Peyer's patch (tissue), 4 donors: ENCODE measurements at regions not wholly inside any gene's neighbourhood (a gene's known extent, or its start where the extent isn't known, plus 50 kb on each side); places are given as distances from the start of the nearest gene placed in this dataset.

Experiments
- DNase-seq, 3 donors: peaks; one replicate each; pipeline ENCODE4 v3.0.0-alpha.2; 2017 to 2019
- H3K27ac ChIP-seq, 4 donors: fragments of 200-600 bp; sonication (generic); one replicate each; pipeline ENCODE4 v1.5.1; 2016 to 2019
- H3K27me3 ChIP-seq, 2 donors: fragments of 200-600 bp; sonication (generic); one replicate each; pipeline ENCODE4 v1.5.1; 2019
- H3K36me3 ChIP-seq, 3 donors: fragments of 200-600 bp; sonication (generic); one replicate each; pipeline ENCODE4 v1.5.1; 2016 to 2019
- H3K4me1 ChIP-seq, 4 donors: fragments of 200-600 bp; sonication (generic); one replicate each; pipeline ENCODE4 v1.5.1; 2016 to 2019
- H3K4me3 ChIP-seq, 4 donors: fragments of 200-600 bp; sonication (generic); 1 replicate in 3 of 4; 2 replicates in 1 of 4; pipeline ENCODE4 v1.5.1; 2016 to 2019; ENCODE audit warnings: mild to moderate bottlenecking in 1 of 4
- H3K9me3 ChIP-seq, 4 donors: fragments of 200-600 bp; sonication (generic); one replicate each; pipeline ENCODE4 v1.5.1; 2016 to 2019; ENCODE audit warnings: mild to moderate bottlenecking in 1 of 4
- POLR2A ChIP-seq, 2 donors: fragments of 450-650 bp; IDR thresholded peaks; one replicate each; pipeline ENCODE4 v1.5.1; 2017; ENCODE audit warnings: antibody characterized with exemption in 2 of 2, mild to moderate bottlenecking in 2 of 2, moderate library complexity in 2 of 2
- TF ChIP-seq, protein P1 (sequence below), 6 experiments: fragments of 450-650 bp in 4 of 6; fragments of 200-600 bp in 2 of 6; sonication (generic) in 1 of 6; IDR thresholded peaks; one replicate each; pipeline ENCODE4 v1.5.1; 2017 to 2019; ENCODE audit warnings: antibody characterized with exemption in 6 of 6, mild to moderate bottlenecking in 3 of 6, moderate library complexity in 1 of 6

DNA sequence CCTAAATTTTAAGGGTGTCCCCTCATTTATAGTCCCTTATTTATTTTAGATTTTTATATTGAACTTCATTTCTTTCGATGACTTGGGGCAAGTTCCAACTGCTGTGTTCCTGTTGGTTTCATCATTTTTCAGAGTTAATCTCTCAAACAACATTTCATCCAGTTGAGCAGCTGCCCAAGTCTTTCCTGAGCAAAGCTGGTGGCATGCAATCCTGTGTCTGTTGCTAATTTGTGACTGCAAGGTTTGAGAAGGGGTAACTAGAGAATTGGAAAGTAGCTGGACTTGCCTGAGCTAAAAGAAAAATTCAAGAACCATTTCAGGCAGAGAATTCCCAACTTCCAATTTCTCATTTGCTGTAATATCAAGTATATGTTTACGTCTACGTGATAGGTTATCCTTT is 881.5 kb upstream of the SLC35B3 start:
- Histone ChIP-seq H3K9me3 (no peaks in the 10 kb centered on the region), H3K36me3 (no peaks in the 10 kb centered on the region)
- no peak for TF ChIP-seq POLR2A (IDR thresholded peaks at IDR 0.05)
- TF ChIP-seq, protein P1, sequence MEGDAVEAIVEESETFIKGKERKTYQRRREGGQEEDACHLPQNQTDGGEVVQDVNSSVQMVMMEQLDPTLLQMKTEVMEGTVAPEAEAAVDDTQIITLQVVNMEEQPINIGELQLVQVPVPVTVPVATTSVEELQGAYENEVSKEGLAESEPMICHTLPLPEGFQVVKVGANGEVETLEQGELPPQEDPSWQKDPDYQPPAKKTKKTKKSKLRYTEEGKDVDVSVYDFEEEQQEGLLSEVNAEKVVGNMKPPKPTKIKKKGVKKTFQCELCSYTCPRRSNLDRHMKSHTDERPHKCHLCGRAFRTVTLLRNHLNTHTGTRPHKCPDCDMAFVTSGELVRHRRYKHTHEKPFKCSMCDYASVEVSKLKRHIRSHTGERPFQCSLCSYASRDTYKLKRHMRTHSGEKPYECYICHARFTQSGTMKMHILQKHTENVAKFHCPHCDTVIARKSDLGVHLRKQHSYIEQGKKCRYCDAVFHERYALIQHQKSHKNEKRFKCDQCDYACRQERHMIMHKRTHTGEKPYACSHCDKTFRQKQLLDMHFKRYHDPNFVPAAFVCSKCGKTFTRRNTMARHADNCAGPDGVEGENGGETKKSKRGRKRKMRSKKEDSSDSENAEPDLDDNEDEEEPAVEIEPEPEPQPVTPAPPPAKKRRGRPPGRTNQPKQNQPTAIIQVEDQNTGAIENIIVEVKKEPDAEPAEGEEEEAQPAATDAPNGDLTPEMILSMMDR (IDR thresholded peaks at IDR 0.05) = no peak

DNA sequence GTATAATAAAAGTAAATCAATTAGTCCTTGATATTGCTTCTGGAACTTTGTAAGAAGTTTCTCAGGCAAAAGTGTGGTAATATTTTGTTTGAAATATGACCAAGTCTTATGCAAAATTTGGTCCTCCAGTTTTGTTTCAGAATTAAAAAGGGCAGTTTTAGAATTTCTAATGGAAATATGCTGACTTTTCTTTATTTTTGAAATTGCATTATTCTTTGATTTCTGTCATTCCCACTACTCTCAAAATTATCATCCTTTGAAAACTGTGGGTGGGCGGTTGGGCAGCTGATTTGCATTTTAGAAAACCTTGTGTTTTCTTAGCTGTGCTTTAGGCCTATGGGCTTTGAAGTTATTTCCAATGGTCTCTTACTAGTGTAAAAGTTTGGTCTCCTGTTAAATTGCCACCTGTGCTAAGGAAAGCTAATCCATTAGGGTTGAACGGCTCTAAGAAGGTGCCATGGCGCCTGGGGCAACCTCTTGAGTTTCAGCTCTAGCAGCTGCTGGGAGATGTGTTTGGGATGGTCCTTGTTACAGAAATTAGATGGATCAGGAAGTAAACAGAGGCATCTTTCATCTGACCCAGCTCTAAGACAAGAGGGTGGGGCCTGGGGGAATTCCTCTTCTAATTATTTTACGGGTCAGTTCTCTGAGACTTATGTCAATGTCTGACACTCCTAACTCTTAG is 880.8 kb upstream of the SLC35B3 start:
- TF ChIP-seq, protein P1 (IDR thresholded peaks at IDR 0.05) = no peak
- TF ChIP-seq POLR2A (IDR thresholded peaks at IDR 0.05) = no peak
- no peaks in the 10 kb centered on the region for H3K36me3 ChIP-seq
- DNase-seq = no peak
- no peaks in the 10 kb centered on the region for H3K9me3 ChIP-seq
- H3K4me3 ChIP-seq = no peak overlapping the region
- no peaks in the 10 kb centered on the region for H3K27me3 ChIP-seq
- no peaks in the 10 kb centered on the region for H3K4me1 ChIP-seq
- H3K27ac ChIP-seq = no peak overlapping the region

More for the DNA sequence above, 881.5 kb upstream of the SLC35B3 start:
- no peaks in the 10 kb centered on the region for H3K4me1 ChIP-seq
- DNase-seq = no peak
- H3K27ac ChIP-seq = no peak overlapping the region
- H3K27me3 ChIP-seq = no peaks in the 10 kb centered on the region
- H3K4me3 ChIP-seq = no peak overlapping the region

DNA sequence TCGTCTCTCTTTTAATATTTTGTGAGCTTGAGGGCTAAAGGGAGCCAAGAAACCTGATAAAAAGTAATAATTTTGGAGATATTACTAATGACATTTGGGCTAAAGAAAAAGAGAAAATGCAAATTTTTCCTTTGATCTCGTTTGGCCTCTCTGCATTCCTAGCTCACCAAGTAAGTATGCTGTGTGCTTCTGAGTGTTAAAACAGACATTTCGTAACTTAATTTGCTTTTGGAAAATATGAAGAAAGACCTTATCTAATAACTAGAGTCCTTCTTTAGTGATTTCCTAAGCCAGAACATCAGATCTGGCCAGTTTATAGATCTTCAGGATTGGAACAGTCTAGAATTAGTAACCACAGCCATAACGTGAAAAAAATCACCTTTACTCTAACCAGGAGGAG is 872.9 kb upstream of the SLC35B3 start:
- H3K4me1 ChIP-seq = no peaks in the 10 kb centered on the region

DNA sequence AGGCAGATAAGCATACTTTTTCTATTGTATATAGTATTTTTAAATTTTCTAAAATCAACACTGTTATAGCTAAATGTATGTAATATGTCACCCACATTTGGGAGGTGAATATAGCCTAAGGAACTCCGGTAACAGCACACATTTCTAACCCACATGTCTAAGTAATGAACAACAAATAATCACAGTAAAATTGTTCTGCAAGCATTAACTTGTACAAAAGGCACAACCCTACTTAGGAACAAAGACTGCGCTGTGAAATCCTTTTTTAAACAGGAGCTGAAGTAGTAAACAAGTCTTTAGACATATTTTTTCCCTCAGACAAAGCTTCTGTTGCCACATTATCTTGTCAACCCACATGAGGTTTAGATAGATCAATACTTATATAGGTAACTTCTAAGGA is 872.4 kb upstream of the SLC35B3 start:
- no peak for DNase-seq
- no peak overlapping the region for H3K27ac ChIP-seq
- no peak overlapping the region for H3K4me3 ChIP-seq
- H3K4me1 ChIP-seq = no peaks in the 10 kb centered on the region
- no peaks in the 10 kb centered on the region for H3K27me3 ChIP-seq
- no peaks in the 10 kb centered on the region for H3K9me3 ChIP-seq
- H3K36me3 ChIP-seq = no peaks in the 10 kb centered on the region
- no peak for TF ChIP-seq POLR2A (IDR thresholded peaks at IDR 0.05)
- TF ChIP-seq, protein P1 (IDR thresholded peaks at IDR 0.05) = no peak

More for the DNA sequence above, 872.9 kb upstream of the SLC35B3 start:
- Histone ChIP-seq H3K36me3 (no peaks in the 10 kb centered on the region), H3K9me3 (no peaks in the 10 kb centered on the region), H3K27ac (no peak overlapping the region), H3K27me3 (no peaks in the 10 kb centered on the region), H3K4me3 (no peak overlapping the region)
- no peak for DNase-seq
- TF ChIP-seq POLR2A (IDR thresholded peaks at IDR 0.05) = no peak
- TF ChIP-seq, protein P1 (IDR thresholded peaks at IDR 0.05) = no peak

DNA sequence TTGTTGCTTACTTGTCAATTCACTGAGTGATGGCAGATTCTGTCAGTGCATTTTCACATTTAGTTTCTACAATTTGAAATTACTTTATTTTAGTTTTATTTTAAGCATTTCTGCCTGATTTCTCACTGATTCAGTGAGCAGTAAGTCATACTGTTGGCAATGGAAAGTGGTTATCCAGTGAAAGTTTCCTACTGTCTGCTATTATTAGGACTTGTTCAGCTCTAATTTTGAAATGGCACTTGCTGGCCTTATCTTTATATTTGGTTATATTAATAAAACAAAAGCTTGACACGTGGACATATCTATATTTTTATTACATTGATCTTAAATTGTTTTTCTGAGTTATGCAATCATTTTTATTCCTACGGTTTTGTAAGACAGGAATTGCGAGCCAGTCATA is 871.8 kb upstream of the SLC35B3 start:
- TF ChIP-seq, protein P1 (IDR thresholded peaks at IDR 0.05) = no peak
- TF ChIP-seq POLR2A (IDR thresholded peaks at IDR 0.05) = no peak
- no peaks in the 10 kb centered on the region for H3K36me3 ChIP-seq
- H3K9me3 ChIP-seq = no peaks in the 10 kb centered on the region
- no peaks in the 10 kb centered on the region for H3K27me3 ChIP-seq
- H3K4me3 ChIP-seq = no peak overlapping the region
- no peak for DNase-seq
- H3K27ac ChIP-seq = no peak overlapping the region
- H3K4me1 ChIP-seq = no peaks in the 10 kb centered on the region

DNA sequence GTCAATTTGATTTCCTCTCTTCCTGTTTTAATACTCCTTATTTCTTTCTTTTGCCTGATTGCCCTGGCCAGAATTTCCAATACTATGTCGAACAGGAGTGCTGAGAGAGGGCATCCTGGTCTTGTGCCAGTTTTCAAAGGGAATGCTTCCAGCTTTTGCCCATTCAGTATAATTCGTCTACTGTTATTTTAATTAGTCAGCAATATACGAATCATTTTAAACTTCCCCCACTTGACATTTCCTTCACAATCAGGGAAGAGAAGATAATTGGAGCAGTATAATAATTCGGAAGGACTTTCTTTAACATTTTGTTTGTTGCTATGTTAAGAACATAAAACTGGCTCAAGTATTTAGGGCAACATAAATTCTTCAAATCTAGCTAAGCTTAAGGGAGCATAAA is 860.3 kb upstream of the SLC35B3 start:
- Histone ChIP-seq H3K9me3 (no peaks in the 10 kb centered on the region), H3K4me3 (no peak overlapping the region), H3K27me3 (no peaks in the 10 kb centered on the region), H3K4me1 (no peaks in the 10 kb centered on the region), H3K36me3 (no peaks in the 10 kb centered on the region), H3K27ac (no peak overlapping the region)
- TF ChIP-seq, protein P1 (IDR thresholded peaks at IDR 0.05) = no peak
- TF ChIP-seq POLR2A (IDR thresholded peaks at IDR 0.05) = no peak
- no peak for DNase-seq
